ENCODE measurements at regions not wholly inside any gene's neighbourhood (a gene's known extent, or its start where the extent isn't known, plus 50 kb on each side); places are given as distances from the start of the nearest gene placed in this dataset.

DNA sequence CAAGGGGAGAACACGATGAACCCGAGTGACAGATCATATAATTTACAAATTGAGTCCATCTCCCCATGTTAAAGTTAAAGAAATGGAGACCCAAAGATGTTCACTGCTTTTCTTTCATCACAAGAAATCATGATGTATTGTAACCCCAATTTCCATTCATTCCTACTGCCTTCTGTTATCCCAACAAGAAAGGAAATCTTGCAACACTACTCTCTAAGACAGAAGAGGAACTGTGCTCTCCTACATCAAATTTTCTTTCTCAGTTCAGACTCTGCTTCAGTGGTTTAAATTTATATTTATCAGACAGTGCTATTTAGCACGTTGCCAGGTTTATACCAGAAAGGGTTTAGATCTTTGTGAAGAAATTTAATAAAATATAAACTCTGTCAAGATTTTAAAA lies 83.8 kb upstream of the RASA1 start:
- peaks cover 2% of the 10 kb centered on the region for H3K27me3 Mint-ChIP-seq (ENCODE audit: low read depth)
- H3K9me3 Mint-ChIP-seq: no peaks in the 10 kb centered on the region
- peaks cover 5% of the 10 kb centered on the region for H3K4me1 Mint-ChIP-seq
- H3K4me3 Mint-ChIP-seq: no peak overlapping the region
- H3K27ac Mint-ChIP-seq (ENCODE audit: unreplicated experiment): no peak overlapping the region
- TF ChIP-seq, protein P1, sequence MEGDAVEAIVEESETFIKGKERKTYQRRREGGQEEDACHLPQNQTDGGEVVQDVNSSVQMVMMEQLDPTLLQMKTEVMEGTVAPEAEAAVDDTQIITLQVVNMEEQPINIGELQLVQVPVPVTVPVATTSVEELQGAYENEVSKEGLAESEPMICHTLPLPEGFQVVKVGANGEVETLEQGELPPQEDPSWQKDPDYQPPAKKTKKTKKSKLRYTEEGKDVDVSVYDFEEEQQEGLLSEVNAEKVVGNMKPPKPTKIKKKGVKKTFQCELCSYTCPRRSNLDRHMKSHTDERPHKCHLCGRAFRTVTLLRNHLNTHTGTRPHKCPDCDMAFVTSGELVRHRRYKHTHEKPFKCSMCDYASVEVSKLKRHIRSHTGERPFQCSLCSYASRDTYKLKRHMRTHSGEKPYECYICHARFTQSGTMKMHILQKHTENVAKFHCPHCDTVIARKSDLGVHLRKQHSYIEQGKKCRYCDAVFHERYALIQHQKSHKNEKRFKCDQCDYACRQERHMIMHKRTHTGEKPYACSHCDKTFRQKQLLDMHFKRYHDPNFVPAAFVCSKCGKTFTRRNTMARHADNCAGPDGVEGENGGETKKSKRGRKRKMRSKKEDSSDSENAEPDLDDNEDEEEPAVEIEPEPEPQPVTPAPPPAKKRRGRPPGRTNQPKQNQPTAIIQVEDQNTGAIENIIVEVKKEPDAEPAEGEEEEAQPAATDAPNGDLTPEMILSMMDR (conservative IDR thresholded peaks at IDR 0.05): no peak
- DNase-seq (ENCODE audit: low read depth, low spot score): no peak
- no peaks in the 10 kb centered on the region for H3K36me3 Mint-ChIP-seq (ENCODE audit: low read depth)

DNA sequence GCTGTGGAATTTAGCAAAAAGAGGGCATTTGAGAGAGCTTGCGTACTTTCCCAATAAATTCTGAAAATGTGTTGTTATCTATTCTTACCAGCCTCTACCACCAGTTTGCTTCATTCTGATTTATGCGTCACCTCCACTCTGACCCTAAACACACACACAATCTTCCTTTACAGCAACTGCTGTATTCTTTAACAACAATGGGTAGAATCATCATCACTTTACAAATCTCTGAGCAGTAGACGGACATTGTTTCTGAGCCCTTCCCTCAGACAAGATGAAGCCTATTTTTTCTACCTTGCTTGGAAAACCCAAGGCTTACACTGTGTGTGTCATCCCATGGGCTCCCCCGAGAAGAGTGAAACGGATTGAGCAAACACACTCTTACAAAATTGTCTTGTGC lies 83.1 kb upstream of the RASA1 start:
- Mint-ChIP-seq H3K9me3 (no peaks in the 10 kb centered on the region), H3K27me3 (ENCODE audit: low read depth) (peaks cover 2% of the 10 kb centered on the region), H3K4me1 (peaks cover 5% of the 10 kb centered on the region), H3K27ac (ENCODE audit: unreplicated experiment) (no peak overlapping the region), H3K36me3 (ENCODE audit: low read depth) (no peaks in the 10 kb centered on the region), H3K4me3 (no peak overlapping the region)
- DNase-seq (ENCODE audit: low read depth, low spot score): no peak
- TF ChIP-seq, protein P1 (conservative IDR thresholded peaks at IDR 0.05): no peak

DNA sequence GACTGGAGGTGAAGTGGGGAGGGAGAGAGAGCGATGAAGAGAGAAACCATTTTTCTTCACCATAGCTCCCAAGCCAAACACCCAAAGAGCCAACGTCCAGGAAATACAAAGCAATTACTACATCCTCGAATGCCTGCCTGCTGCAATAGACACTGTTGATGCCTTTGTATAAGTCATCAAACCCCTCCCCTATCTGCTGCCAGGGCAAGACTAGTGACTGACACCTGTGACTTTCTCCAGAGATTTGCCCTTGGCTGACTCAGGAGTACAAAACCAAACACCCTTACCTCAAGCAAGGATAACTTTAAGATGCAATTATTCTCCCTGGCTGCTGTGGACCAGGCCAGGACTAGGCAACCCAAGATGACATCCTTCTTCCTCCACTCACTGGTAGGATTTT lies 81.8 kb upstream of the RASA1 start:
- H3K4me3 Mint-ChIP-seq: no peak overlapping the region

DNA sequence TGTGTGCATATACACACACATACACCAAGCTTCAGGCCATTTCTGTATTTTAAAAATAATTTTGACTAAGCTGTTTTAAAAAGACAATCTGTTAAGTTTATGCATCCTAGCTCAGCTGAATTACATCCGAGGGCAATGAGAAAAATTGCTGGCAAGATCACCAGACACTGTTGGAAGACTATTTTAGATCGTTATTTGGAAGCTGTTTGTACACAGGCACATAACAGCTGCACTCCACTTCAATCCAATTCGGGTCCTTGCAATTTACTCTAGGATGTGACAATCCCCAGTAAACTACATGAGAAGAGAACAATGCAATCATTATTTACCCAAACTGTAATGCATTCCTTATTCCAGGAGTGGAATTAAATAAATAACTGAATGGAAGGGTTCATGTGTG lies 79.3 kb upstream of the RASA1 start:
- DNase-seq (ENCODE audit: low read depth, low spot score): no peak
- Mint-ChIP-seq H3K4me1 (peaks cover 5% of the 10 kb centered on the region), H3K4me3 (no peak overlapping the region), H3K27me3 (ENCODE audit: low read depth) (no peaks in the 10 kb centered on the region), H3K36me3 (ENCODE audit: low read depth) (no peaks in the 10 kb centered on the region), H3K27ac (ENCODE audit: unreplicated experiment) (no peak overlapping the region), H3K9me3 (no peaks in the 10 kb centered on the region)
- TF ChIP-seq, protein P1 (conservative IDR thresholded peaks at IDR 0.05): no peak

More for the DNA sequence above, 81.8 kb upstream of the RASA1 start:
- H3K9me3 Mint-ChIP-seq: no peaks in the 10 kb centered on the region
- TF ChIP-seq, protein P1 (conservative IDR thresholded peaks at IDR 0.05): no peak
- H3K27ac Mint-ChIP-seq (ENCODE audit: unreplicated experiment): peak overlapping the region; percentile 79
- DNase-seq (ENCODE audit: low read depth, low spot score): no peak
- peaks cover 2% of the 10 kb centered on the region for H3K27me3 Mint-ChIP-seq (ENCODE audit: low read depth)
- H3K36me3 Mint-ChIP-seq (ENCODE audit: low read depth): no peaks in the 10 kb centered on the region
- peaks cover 5% of the 10 kb centered on the region for H3K4me1 Mint-ChIP-seq

DNA sequence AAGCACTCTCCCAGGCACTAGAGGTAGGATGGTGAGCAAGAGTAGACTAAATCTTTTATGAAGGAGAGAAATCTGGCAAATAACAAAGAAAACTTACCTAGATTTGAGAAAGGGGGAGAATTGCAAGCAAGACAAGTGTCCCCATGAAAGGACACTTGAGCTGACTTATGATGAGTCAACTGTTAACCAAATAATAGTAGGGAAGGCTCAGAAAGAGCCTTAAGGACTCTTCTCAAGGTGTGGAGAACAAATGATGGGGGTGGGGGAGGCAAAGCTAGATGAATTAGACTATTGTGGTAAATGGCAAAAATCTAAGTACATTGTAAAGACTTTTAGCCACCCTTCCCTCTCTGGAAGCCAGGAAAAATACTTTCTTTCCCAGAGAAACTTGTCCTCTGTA lies 77.6 kb upstream of the RASA1 start:
- no peaks in the 10 kb centered on the region for H3K9me3 Mint-ChIP-seq
- no peak overlapping the region for H3K4me3 Mint-ChIP-seq
- no peaks in the 10 kb centered on the region for H3K4me1 Mint-ChIP-seq
- TF ChIP-seq, protein P1 (conservative IDR thresholded peaks at IDR 0.05): no peak
- no peak for DNase-seq (ENCODE audit: low read depth, low spot score)
- H3K27ac Mint-ChIP-seq (ENCODE audit: unreplicated experiment): no peak overlapping the region
- H3K27me3 Mint-ChIP-seq (ENCODE audit: low read depth): no peaks in the 10 kb centered on the region
- no peaks in the 10 kb centered on the region for H3K36me3 Mint-ChIP-seq (ENCODE audit: low read depth)

DNA sequence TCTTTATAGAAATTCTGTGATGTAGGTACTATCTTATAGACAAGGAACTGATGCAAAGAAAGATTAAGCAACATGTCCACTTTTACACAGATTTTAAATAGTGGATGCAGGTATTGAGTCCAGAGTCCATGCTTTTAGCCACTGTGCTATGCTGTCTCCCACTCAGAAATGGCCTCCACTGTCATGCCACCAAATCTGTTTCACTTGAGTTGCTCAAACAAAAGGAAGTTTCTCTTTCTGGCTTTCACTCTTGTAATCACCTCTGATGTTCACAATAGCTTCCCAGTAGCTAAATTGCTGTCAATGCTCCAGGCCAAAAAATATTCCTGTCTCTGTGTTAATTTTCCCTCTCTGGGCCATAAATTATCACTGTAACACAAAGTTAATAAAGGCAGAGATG lies 77.0 kb upstream of the RASA1 start:
- Mint-ChIP-seq H3K4me3 (no peak overlapping the region), H3K27ac (ENCODE audit: unreplicated experiment) (no peak overlapping the region), H3K27me3 (ENCODE audit: low read depth) (no peaks in the 10 kb centered on the region), H3K36me3 (ENCODE audit: low read depth) (no peaks in the 10 kb centered on the region), H3K4me1 (no peaks in the 10 kb centered on the region), H3K9me3 (no peaks in the 10 kb centered on the region)
- TF ChIP-seq, protein P1 (conservative IDR thresholded peaks at IDR 0.05): no peak
- DNase-seq (ENCODE audit: low read depth, low spot score): no peak

Measured in neural crest cell (in vitro differentiated cells).